NCI-H524 treated with DMSO at 0.1 percent for 48 hours (cell line): ENCODE measurements at regions not wholly inside any gene's neighbourhood (a gene's known extent, or its start where the extent isn't known, plus 50 kb on each side); places are given as distances from the start of the nearest gene placed in this dataset.

Source experiments
- DNase-seq: peaks from one replicate; lab custom pipeline; 2025; lab: John Stamatoyannopoulos, UW

DNA sequence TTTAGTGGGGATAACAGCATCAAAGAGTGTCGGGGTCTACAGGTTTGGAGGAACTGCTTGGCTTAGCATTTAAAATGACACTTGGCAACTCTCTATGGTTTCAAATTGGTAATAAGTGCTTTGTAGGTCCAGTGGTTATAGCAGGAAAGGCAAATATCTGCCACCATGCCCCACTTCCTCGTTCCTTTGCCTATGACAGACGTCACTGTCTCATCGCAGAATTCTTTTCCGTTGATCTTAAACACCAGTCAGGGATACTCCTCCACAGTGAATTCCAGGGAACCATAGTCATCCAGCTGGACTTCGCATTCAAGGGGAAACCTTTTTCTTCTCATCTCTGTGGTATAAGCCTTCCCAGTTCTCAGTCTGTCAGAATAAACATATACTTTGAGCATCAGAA lies 319.1 kb downstream of the GPAT3 start:
- DNase-seq, result no peak

DNA sequence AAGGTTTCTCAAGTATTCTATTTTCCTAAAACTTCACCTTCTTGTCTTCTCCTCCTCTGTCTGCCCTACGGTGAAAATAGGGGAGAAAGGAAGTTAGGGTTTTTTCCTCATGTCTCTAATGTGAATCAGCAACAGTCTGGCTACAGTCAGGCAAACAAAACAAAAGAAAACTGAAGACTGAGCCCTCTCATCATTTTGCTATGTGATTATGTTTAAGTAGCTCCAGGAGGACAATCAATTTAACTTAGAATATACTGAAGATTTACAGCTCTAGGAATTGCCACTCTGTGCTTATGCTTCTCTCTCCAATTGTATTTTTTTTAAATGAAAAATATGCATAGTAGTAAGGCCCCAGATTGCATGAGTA lies 316.2 kb downstream of the GPAT3 start:
- DNase-seq, result no peak

DNA sequence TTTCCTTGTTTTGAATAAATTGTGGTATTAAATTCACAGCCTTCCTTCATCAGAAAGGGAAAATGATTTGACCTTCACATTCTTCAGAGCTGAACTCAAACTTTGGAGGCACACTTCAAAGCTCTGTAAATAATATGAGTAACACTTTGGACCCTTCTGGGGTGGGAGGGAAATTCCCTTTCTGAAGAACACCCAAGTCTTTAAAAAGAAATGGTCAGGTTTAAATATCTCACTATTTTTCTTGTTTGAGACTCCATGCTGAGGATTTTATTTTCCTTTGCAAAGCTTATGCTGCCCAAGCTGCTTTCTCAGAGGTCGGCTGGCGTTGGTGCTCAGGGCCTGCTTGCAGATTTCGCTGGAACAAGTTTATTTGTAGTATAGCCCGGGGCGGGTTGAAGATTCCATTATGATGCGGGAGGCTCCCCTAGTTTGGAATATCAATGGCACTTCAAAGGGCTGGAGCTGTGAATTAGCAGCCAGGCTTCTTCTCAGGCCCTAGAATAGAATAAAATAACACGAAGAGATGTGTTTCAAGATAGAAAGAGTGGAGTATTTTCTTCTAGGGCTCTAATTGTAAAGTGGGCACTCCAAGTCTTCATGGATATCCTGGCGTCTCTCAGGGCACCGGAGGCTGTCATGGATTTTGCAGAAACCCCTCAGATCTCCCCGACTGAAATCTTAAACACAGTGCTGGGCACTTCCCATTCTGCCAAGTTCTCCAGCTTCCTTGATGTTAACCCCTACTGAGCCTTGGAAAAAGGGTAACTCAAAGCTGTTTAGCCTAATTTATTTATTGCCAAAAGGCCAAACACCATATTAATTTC lies 315.6 kb downstream of the GPAT3 start:
- DNase-seq, result no peak

DNA sequence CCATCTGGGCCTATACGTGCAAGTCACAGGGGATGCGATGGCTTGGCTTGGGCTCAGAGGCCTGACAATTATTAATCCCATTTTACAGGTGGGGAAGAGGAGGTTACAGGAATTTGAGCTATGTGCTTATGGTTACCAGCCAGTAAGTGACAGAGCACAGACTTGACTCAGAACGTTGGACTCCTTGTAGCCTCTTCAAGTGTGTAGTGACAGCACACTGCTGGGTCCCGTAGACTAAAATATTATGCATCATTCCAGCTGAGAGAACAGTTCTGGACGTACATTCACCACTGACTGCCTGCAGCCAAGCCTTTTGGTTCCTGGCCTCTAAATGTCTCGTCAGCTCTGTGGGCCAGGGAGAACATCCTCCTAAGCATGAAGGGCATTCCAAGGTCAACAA lies 314.5 kb downstream of the GPAT3 start:
- no peak for DNase-seq

DNA sequence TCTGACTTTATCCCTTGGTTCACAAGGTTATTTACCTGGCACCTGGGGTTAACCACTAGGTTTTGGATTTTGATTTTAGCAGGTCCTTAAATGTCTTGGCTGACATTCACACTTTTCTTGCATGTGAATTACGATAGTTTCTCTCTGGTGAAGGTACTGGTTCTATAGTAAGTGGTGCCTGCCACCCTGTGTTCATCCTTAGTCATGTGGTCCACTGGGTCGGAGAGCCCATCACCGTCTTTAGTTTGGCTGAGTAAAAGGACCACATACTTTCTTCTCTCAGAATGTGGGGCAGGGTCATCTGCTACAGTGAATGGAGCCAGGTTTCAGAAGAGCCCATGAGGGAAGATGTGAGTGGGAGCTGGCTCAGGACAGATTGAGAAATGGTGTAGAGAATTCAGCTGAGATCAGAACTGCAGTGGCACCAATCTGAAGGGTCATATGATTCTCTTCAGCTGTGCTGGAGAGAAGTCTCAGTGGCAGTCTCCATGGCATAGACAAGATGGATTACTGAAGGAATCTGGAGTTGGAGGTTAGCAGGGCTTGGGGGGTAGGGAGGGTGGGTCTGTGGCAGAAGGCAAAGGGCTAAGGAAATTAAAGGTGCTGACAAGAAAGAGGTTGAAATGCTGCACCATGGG lies 310.4 kb downstream of the GPAT3 start:
- DNase-seq, result no peak

DNA sequence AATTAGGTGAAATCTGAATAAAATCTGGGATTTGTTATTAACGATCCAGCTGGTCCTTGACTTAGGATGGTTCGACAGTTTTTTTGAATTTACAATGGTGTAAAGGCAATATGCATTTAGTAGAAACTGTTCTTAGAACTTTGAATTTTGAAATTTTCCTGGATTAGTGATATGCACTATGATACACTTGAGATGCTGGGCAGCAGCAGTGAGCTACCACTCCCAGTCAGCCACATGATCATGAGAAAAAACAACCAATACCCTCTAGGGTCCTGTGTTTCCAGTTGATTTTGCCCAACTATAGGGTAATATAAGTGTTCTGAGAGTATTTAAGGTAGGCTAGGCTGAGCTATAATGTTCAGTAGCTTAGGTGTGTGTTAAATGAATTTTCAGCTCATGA lies 303.7 kb downstream of the GPAT3 start:
- DNase-seq, result no peak

DNA sequence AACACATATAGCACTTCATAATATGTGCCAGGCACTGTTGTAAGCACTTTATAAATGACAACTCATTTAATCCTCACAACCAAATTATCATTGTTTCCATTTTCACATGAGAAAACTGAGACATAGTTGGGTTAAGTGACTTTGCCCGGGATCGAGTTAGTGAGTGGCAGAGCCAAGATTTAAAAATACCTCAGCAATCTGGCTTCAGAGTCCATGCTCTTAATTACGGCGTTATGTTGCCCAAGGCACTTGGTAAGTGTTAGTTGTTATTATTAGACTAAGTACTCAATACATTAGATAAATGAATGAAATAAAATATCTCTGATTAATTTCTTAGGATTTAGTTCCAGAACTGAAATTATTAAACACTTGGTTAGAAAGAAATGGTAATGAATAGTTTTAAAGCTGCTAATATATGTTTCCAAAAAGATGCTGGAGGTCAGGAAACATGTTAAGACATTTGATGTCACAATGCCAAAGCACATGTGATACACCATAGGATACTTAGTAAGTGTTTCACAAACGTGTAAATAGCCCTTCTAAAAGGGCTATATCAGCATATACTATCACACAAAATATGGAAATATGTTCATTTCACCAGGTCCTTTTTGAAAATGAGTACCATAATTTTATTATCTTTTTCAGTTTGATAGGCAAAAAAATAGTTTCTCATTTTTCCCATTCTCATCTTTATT lies 301.9 kb downstream of the GPAT3 start:
- no peak for DNase-seq

DNA sequence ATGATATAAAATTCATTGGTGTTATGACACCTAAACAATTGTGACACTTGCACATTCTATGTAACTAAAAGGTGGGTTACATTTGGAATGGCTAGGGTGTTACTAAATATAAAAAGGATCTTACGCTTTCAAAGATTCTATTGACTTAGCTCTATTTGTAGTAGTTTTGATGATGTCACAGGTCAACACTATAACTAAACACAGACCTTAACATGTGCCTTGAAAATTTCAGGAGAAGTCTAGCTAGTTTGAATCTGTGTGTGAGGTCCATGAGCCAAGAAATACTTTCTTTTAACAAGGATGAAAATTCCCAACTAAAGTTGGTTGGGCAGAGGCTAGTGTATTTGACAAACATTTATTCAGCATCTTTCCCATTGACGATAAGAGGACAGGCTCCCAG lies 298.0 kb downstream of the GPAT3 start:
- DNase-seq, result no peak

DNA sequence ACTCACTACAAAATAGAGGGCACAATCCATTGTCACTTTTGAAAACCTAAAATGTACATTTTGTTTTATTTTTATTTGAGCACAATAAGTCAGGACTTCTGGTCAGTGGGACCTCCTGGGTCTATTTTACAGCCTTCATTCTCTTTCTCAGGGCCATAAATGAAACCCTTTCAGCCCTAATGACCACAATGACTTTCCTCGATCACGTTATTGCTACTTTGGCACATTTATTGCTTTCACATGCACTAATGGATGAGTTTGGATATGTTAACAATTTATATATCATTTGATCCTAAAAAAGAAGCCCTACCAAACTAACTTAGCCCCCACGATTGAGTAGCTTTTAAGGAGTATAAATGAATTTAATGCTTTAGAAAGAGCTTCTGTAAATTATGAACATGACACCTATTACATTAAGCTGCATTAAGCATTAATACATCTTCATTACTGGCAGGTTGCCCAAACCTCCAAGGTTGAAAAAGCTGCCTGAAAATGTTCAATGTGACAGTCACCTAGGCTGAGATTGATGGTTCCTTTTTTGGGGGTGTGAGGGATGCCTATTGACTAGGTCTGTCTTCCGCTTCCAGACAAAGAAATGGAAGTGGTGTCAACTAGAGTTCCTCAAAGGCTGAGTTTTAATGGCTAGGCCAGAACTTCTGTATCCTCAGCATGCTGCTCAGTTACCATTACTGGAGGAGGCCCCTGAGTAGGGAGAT lies 296.4 kb downstream of the GPAT3 start:
- no peak for DNase-seq

DNA sequence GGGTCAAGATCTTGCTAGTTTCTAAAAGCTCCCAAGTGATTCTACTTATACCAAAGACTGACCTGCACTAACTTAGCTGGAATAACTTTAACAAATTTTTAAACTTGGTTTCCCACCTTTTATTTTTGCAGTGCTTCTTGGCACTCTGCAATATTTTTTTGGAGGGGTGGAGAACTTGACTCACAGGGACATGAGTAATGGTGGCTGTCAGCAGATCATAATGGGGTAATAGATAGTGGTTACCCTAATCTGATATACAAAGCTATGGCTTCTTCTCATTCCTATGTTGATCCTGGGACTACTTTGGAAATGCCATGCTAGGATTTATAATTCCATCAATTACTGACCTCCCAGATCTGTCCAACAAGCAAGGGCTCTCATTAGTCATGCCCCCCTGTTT lies 295.7 kb downstream of the GPAT3 start:
- no peak for DNase-seq

DNA sequence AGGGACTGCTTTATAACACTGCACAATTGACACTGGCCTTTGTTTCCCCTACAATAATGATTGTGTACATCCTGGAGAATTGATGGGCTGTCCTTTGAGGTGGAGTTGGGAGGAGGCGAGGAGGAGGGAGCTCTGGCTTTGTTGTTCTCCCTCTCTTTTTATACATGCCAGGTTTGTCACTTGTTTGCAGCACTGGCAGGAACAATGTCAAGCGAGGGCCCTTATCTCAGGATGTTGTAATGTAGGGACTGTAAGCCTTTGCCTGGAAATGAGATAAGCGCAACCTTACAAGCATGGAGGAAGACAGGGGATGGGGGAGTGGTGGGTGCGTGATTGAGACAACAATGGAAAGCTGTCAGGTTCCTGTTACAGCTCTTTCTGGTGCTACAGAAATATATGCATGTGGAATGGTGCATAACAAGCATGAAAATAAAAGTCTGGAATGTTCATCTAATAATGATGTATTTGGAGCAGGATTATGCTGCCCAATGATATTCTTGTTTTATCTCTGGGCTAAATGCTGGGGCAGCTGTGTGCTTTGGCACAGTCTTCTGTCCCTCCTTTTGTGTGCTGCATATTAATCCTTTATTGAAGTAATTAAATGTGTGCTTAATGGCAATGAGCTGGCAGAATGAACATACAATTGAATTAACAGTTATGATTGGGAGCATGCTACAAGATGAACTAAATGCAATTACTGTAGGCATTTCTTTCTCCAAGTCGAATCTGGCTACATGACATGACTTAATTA lies 294.4 kb downstream of the GPAT3 start:
- no peak for DNase-seq

DNA sequence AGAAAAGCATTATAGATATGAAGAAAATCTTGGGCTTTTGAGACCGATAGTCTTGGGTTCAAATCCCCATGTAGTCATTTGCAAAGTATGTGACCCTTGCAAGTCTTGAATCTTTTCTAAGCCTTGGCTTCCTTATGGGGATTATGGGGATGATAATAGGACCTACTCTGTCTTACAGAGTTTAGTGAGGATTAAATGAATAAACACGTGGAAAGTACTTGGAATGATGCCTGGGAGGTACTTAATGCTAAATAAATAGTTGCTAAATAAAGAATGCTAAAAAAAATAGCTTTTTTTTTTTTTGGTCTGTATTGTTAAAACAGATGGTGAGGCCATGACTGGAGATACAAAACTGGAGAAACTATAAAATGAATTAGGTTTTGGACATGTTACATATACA lies 292.7 kb downstream of the GPAT3 start:
- DNase-seq, result no peak

DNA sequence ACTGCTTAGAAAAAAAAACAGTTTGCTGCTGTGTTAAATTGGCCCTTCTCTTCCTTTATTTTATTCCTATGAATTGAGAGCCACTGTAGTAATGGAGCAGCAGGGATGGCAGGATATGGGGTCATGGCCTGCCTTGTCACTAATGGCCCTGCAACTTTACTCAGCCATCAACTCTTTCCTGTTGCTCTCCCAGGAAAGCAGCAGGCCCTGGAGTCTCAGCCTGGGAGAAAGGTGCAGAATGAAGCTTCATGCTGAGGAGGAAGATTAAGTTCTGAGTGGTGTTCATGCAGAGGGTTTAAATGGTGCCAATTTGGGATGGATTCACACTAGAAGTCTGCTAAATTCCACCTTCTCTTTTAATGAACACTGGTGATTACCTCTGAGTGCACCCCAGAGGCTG lies 285.6 kb downstream of the GPAT3 start:
- DNase-seq, result no peak

DNA sequence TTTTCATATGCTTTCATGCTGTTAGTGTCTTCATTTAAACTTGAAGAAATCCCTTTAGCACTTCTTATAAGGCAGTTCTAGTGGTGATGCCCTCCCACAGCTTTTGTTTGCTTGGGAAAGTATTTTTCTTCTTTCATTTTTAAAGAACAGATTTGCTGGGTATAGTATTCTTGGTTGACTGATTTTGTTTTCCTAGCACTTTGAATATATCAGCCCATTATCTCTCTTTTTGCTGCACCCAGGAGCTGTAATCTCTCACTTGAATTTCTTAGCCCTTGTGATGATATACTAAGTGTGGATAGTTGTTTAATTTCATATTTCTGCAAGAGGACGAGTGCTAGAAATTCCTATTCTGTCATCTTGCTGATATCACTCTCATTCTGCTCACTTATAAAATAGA lies 283.7 kb downstream of the GPAT3 start:
- no peak for DNase-seq

DNA sequence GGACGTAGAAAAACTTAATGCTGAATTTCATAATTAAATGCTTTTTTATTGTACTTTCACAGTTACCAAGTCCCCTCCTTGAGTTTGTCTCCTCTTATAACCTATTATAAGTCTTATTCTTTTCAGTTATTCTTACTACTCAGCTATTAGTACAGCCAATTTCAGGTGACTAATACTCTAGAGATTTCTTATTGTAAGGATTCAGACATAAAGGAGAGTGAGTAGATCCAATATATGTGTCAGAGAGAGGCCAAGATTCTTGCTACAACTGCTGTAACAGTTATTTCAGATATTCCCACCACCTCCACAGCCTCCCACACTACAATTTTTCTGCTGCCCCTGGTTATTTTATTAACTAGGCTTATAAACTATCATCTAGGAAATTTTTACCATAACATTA lies 274.5 kb downstream of the GPAT3 start:
- DNase-seq, result no peak

DNA sequence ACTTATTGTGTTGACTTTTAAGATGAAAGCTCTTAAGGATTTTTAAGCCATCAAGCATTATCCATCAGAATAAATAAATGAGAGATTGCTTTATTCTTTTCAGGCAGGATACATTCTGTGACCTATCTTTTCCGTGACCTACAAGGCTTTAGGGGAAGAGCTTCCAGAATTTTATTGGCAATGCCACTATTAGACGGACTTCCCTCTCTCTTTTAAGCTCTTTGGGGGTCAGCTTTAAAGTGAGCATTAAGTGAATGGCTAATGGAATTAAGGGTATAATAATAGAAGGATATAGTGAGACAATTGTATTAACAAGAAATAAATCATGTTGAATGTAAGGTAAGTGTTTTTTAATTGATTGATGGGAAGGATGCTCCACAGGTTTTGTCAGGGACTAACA lies 273.7 kb downstream of the GPAT3 start:
- no peak for DNase-seq

DNA sequence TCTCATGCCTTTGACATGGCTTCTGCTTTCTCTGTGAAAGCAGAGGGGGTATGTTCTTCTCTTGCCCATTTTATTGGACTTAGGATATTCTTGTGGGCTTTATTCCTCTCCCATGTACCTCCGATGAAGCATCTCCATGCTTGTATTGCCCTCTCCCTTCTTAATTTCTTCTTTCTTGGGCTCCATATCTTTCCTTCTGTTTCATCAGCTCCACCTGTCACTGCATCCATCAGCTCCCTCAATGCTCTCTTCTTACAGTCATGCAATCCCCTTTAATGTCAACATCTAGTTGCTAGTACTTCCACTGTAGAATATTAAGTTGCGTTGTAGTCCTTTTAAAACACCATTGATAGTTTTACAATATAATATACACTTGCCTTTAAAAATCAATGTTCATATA lies 257.6 kb downstream of the GPAT3 start:
- DNase-seq, result no peak

DNA sequence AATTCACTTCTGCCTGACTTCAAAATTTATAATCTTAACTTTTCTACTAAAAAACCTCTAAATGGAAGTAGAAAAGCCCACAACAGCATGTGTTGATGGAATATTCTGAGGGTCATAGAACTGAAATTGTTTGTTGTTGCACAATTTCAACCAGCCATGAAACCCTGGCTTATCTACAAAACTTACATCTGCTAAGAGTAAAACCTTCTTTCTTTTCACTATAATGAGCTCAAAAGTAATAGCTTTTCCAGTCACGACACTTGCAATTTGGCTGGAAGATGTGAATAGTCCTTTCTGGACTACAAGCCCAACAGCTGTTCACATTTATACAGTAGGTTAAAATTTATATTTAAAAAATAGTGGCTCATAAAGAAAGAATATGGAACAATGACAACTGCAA lies 250.0 kb downstream of the GPAT3 start:
- no peak for DNase-seq

DNA sequence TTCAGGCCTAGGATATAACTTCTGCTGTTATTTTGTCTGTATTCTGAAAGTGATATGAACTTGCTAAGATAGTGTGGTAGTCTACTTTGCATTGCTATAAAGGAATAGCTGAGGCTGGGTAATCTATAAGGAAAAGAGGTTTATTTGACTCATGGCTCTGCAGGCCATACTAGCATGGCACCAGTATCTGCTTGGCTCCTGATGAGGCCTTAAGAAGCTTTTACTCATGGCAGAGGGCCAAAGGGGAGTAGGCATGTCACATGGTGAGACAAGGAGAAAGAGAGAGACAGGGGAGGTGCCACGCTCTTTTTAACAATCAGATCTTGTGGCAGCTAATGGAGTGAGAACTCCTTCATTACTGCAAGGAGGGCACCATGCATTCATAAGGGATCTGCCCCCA lies 247.3 kb downstream of the GPAT3 start:
- no peak for DNase-seq

DNA sequence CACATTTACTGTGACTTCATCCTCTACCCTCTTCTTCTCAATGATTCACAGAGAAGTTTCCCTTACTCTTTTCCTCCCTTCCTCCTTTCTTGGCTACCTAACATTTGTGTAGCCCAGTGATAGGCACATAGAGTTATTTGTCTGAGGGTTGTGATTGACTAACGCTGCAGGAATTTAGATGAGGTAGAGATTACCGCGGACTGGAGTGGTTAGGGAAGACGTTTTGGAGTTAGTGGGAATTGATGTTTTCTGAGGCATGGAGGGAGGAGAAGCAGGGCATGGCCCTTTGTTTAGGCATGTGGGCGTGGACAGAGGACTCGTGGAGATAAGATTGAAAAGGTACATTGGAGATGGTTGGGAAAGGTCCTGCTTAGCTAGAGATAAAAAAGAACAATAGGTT lies 246.7 kb downstream of the GPAT3 start:
- DNase-seq, result no peak

DNA sequence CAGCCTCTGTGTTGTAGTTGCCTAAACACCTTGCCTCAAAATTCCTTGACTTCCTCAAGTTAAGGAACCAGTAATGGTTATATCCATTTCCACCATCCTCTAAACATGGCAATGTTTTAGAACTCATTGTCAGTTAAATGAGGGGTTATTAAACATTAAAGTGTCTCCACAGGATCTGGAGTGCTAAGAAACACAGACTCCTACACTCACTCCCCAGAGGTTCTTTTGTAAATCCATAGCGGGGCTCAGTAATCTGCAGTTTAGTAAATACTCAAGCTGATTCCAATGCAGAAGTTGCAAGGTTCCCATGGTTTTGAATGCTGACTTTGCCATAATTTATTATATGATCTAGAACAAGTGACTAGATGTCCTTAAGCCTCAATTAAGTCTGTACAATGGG lies 245.5 kb downstream of the GPAT3 start:
- DNase-seq, result no peak
